HFFc6 (cell line): ENCODE measurements at regions not wholly inside any gene's neighbourhood (a gene's known extent, or its start where the extent isn't known, plus 50 kb on each side); places are given as distances from the start of the nearest gene placed in this dataset.

Experiments used
- DNase-seq: peaks from one replicate; pipeline ENCODE4 v3.0.0-alpha.2; 2018
- H3K27ac Mint-ChIP-seq: 2 replicates; pipeline ENCODE4 v1.8.0; 2020; ENCODE audit warnings: mild to moderate bottlenecking, mixed read lengths
- H3K27me3 Mint-ChIP-seq: 2 replicates; pipeline ENCODE4 v1.8.0; 2021; ENCODE audit warnings: mild to moderate bottlenecking, moderate library complexity, mixed read lengths; ENCODE audit not compliant: insufficient read depth
- H3K36me3 Mint-ChIP-seq: 2 replicates; pipeline ENCODE4 v1.8.0; 2021; ENCODE audit warnings: low read depth, mixed read lengths
- H3K4me1 Mint-ChIP-seq: 2 replicates; pipeline ENCODE4 v1.8.0; 2020; ENCODE audit warnings: low read depth, mixed read lengths
- H3K4me3 Mint-ChIP-seq: 2 replicates; pipeline ENCODE4 v1.8.0; 2020; ENCODE audit warnings: mild to moderate bottlenecking, moderate library complexity, mixed read lengths
- H3K9me3 Mint-ChIP-seq: 2 replicates; pipeline ENCODE4 v1.8.0; 2020; ENCODE audit warnings: mild to moderate bottlenecking, mixed read lengths
- CTCF ChIP-seq: fragments of 200-600 bp; sonication (generic); IDR thresholded peaks from 2 replicates; pipeline ENCODE4 v1.5.0; 2021; ENCODE audit warnings: antibody characterized with exemption, mild to moderate bottlenecking

- Mint-ChIP-seq H3K27me3 (no peaks in the 10 kb centered on the region), H3K27ac (no peak overlapping the region), H3K4me3 (no peak overlapping the region), H3K9me3 (peaks cover 81% of the 10 kb centered on the region), H3K36me3 (peaks cover 21% of the 10 kb centered on the region), H3K4me1 (no peaks in the 10 kb centered on the region)
- DNase-seq, result no peak
- TF ChIP-seq CTCF, result no peak
Observed at GRCh38 chr18:78849458-78849857, 130.2 kb upstream of the SALL3 start.

GRCh38 chr18:78853341-78853740, 126.3 kb upstream of the SALL3 start:
- TF ChIP-seq CTCF, result no peak
- Mint-ChIP-seq H3K36me3 (peaks cover 15% of the 10 kb centered on the region), H3K4me1 (no peaks in the 10 kb centered on the region), H3K27ac (no peak overlapping the region), H3K9me3 (peaks cover 65% of the 10 kb centered on the region), H3K4me3 (no peak overlapping the region), H3K27me3 (no peaks in the 10 kb centered on the region; the same call in 1 of the 2 replicates)
- DNase-seq, result no peak

- no peak for DNase-seq
- Mint-ChIP-seq H3K27ac (no peak overlapping the region), H3K4me3 (no peak overlapping the region), H3K36me3 (peaks cover 8% of the 10 kb centered on the region), H3K9me3 (peaks cover 61% of the 10 kb centered on the region), H3K27me3 (peaks cover 2% of the 10 kb centered on the region), H3K4me1 (no peaks in the 10 kb centered on the region)
- TF ChIP-seq CTCF, result no peak
Observed at GRCh38 chr18:78855188-78855587, 124.4 kb upstream of the SALL3 start.

- TF ChIP-seq CTCF, result no peak
- peaks cover 8% of the 10 kb centered on the region for H3K36me3 Mint-ChIP-seq
- H3K27ac Mint-ChIP-seq, result no peak overlapping the region
- no peak for DNase-seq
- H3K9me3 Mint-ChIP-seq, result peaks cover 60% of the 10 kb centered on the region
- peaks cover 2% of the 10 kb centered on the region for H3K27me3 Mint-ChIP-seq
- no peaks in the 10 kb centered on the region for H3K4me1 Mint-ChIP-seq
- no peak overlapping the region for H3K4me3 Mint-ChIP-seq
Observed at GRCh38 chr18:78856569-78857313, 122.9 kb upstream of the SALL3 start.

GRCh38 chr18:78857314-78858150, 122.1 kb upstream of the SALL3 start:
- H3K9me3 Mint-ChIP-seq, result peaks cover 63% of the 10 kb centered on the region
- peaks cover 2% of the 10 kb centered on the region for H3K27me3 Mint-ChIP-seq
- H3K4me3 Mint-ChIP-seq, result no peak overlapping the region
- no peak overlapping the region for H3K27ac Mint-ChIP-seq
- no peak for TF ChIP-seq CTCF
- no peaks in the 10 kb centered on the region for H3K4me1 Mint-ChIP-seq
- H3K36me3 Mint-ChIP-seq, result peaks cover 12% of the 10 kb centered on the region
- no peak for DNase-seq
